HG03354 (cell line): ENCODE measurements at regions not wholly inside any gene's neighbourhood (a gene's known extent, or its start where the extent isn't known, plus 50 kb on each side); places are given as distances from the start of the nearest gene placed in this dataset.

Source experiments
- ATAC-seq: cut with Tn5 transposase; IDR thresholded peaks from one replicate; pipeline ENCODE4 v1.9.1; 2021; ENCODE audit warnings: mild to moderate bottlenecking; ENCODE audit not compliant: unreplicated experiment, poor library complexity, severe bottlenecking

GRCh38 chr14:38910092-38910491 is 192.9 kb downstream of the SEC23A start:
- ATAC-seq, result no peak

- ATAC-seq, result peak; percentile 50
Observed at GRCh38 chr14:38904959-38905358, 198.1 kb downstream of the SEC23A start.

- no peak for ATAC-seq
Observed at GRCh38 chr14:38901791-38902190, 201.2 kb downstream of the SEC23A start.

GRCh38 chr14:38900887-38901286 is 202.1 kb downstream of the SEC23A start:
- ATAC-seq, result no peak

GRCh38 chr14:38887696-38888095 is 215.3 kb downstream of the SEC23A start:
- no peak for ATAC-seq

- ATAC-seq, result no peak
Observed at GRCh38 chr14:38884109-38884508, 218.9 kb downstream of the SEC23A start.

- no peak for ATAC-seq
Observed at GRCh38 chr14:38883127-38883526, 219.9 kb downstream of the SEC23A start.

GRCh38 chr14:38882533-38882932 is 220.5 kb downstream of the SEC23A start:
- ATAC-seq, result no peak

- ATAC-seq, result no peak
Observed at GRCh38 chr14:38880643-38881524, 222.2 kb downstream of the SEC23A start.

GRCh38 chr14:38877744-38878388 is 225.2 kb downstream of the SEC23A start:
- ATAC-seq, result no peak

GRCh38 chr14:38874721-38875120 is 228.3 kb downstream of the SEC23A start:
- no peak for ATAC-seq

- no peak for ATAC-seq
Observed at GRCh38 chr14:38873941-38874612, 229.0 kb downstream of the SEC23A start.

GRCh38 chr14:38870296-38870836 is 232.7 kb downstream of the SEC23A start:
- no peak for ATAC-seq

GRCh38 chr14:38868399-38869290 is 234.4 kb downstream of the SEC23A start:
- ATAC-seq, result no peak

GRCh38 chr14:38867561-38868150 is 235.4 kb downstream of the SEC23A start:
- ATAC-seq, result peak; percentile 90

GRCh38 chr14:38866461-38866860 is 236.6 kb downstream of the SEC23A start:
- no peak for ATAC-seq

GRCh38 chr14:38862366-38862765 is 240.7 kb downstream of the SEC23A start:
- no peak for ATAC-seq

GRCh38 chr14:38860530-38860929 is 242.5 kb downstream of the SEC23A start:
- ATAC-seq, result no peak

- ATAC-seq, result no peak
Observed at GRCh38 chr14:38856798-38857197, 246.2 kb downstream of the SEC23A start.
